D721Med (cell line): ENCODE measurements at regions not wholly inside any gene's neighbourhood (a gene's known extent, or its start where the extent isn't known, plus 50 kb on each side); places are given as distances from the start of the nearest gene placed in this dataset.
A peak's percentile ranks its signal among the peaks of the same experiment; 100 is the strongest.

Source experiments
- DNase-seq: peaks from one replicate; pipeline ENCODE4 v3.0.0; 2011; ENCODE audit warnings: low spot score; ENCODE audit not compliant: insufficient read length
- FAIRE-seq: peaks from 2 replicates; lab custom pipeline; 2011; peaks lifted over from hg19 to GRCh38; lab: Jason Lieb, UNC
- CTCF ChIP-seq: IDR thresholded peaks from 2 replicates; pipeline ENCODE4 v1.5.1; 2012; ENCODE audit warnings: mild to moderate bottlenecking, control low read depth; ENCODE audit not compliant: insufficient read depth; ENCODE audit errors: missing control alignments

GRCh38 chr6:167485186-167485978, 160.5 kb downstream of the TTLL2 start:
- FAIRE-seq (no peak), DNase-seq (no peak)
- TF ChIP-seq CTCF = peak; percentile 30

- no peak for FAIRE-seq
- no peak for TF ChIP-seq CTCF
- no peak for DNase-seq
These were observed 163.1 kb downstream of the TTLL2 start for GRCh38 chr6:167487749-167488664.

- no peak for TF ChIP-seq CTCF
- FAIRE-seq (no peak), DNase-seq (no peak)
These were observed 166.7 kb downstream of the TTLL2 start for GRCh38 chr6:167491438-167492099.

GRCh38 chr6:167492100-167492449, 167.2 kb downstream of the TTLL2 start:
- TF ChIP-seq CTCF = no peak
- FAIRE-seq = no peak
- no peak for DNase-seq

GRCh38 chr6:167493310-167493709, 168.4 kb downstream of the TTLL2 start:
- no peak for DNase-seq
- no peak for TF ChIP-seq CTCF
- FAIRE-seq = no peak

GRCh38 chr6:167493976-167494697, 169.3 kb downstream of the TTLL2 start:
- TF ChIP-seq CTCF = no peak
- no peak for DNase-seq
- FAIRE-seq = no peak
